Endothelial cell (in vitro differentiated cells): ENCODE measurements at regions not wholly inside any gene's neighbourhood (a gene's known extent, or its start where the extent isn't known, plus 50 kb on each side); places are given as distances from the start of the nearest gene placed in this dataset.

Experiments
- DNase-seq: peaks from one replicate; pipeline ENCODE4 v3.0.0; 2021; ENCODE audit warnings: low spot score
- H3K27ac Mint-ChIP-seq: one replicate; pipeline ENCODE4 v1.8.0; 2021; ENCODE audit warnings: mixed read lengths, inconsistent platforms; ENCODE audit not compliant: unreplicated experiment
- H3K27me3 Mint-ChIP-seq: one replicate; pipeline ENCODE4 v1.8.0; 2021; ENCODE audit warnings: mild to moderate bottlenecking, moderate library complexity, mixed read lengths, inconsistent platforms; ENCODE audit not compliant: unreplicated experiment
- H3K36me3 Mint-ChIP-seq: one replicate; pipeline ENCODE4 v1.8.0; 2021; ENCODE audit warnings: mild to moderate bottlenecking, low read depth, mixed read lengths, inconsistent platforms; ENCODE audit not compliant: unreplicated experiment
- H3K4me1 Mint-ChIP-seq: one replicate; pipeline ENCODE4 v1.8.0; 2021; ENCODE audit warnings: mild to moderate bottlenecking, mixed read lengths, inconsistent platforms; ENCODE audit not compliant: unreplicated experiment
- H3K4me3 Mint-ChIP-seq: one replicate; pipeline ENCODE4 v1.8.0; 2021; ENCODE audit warnings: mild to moderate bottlenecking, mixed read lengths, inconsistent platforms; ENCODE audit not compliant: unreplicated experiment
- H3K9me3 Mint-ChIP-seq: one replicate; pipeline ENCODE4 v1.8.0; 2021; ENCODE audit warnings: mixed read lengths, inconsistent platforms; ENCODE audit not compliant: unreplicated experiment
- TF ChIP-seq, protein P1 (sequence below): fragments of 200-600 bp; sonication (generic); IDR thresholded peaks from one replicate; pipeline ENCODE4 v1.5.0; 2021; ENCODE audit warnings: antibody characterized with exemption; ENCODE audit not compliant: unreplicated experiment

DNA sequence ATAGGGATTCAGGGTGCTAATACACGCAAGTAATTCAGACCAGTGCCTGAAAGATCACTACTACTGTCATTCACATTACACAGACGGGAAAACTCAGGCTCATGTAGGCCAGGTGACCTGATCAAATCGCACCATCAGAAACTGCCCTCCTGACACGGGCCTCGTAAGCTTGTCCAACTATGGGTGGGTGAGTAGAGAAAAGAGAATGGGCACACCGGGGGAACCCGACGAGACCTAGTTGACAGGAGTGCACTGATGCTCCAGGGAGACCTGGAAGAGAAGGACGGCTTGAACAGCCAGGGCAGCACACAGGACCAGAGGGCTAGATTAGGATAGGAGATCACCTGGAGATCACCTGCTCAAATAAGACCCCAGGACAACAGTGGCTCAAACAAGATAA lies 166.9 kb upstream of the DIO3 start:
- H3K4me3 Mint-ChIP-seq: no peak overlapping the region
- H3K36me3 Mint-ChIP-seq: no peaks in the 10 kb centered on the region
- no peak for DNase-seq
- TF ChIP-seq, protein P1, sequence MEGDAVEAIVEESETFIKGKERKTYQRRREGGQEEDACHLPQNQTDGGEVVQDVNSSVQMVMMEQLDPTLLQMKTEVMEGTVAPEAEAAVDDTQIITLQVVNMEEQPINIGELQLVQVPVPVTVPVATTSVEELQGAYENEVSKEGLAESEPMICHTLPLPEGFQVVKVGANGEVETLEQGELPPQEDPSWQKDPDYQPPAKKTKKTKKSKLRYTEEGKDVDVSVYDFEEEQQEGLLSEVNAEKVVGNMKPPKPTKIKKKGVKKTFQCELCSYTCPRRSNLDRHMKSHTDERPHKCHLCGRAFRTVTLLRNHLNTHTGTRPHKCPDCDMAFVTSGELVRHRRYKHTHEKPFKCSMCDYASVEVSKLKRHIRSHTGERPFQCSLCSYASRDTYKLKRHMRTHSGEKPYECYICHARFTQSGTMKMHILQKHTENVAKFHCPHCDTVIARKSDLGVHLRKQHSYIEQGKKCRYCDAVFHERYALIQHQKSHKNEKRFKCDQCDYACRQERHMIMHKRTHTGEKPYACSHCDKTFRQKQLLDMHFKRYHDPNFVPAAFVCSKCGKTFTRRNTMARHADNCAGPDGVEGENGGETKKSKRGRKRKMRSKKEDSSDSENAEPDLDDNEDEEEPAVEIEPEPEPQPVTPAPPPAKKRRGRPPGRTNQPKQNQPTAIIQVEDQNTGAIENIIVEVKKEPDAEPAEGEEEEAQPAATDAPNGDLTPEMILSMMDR: no peak
- H3K27me3 Mint-ChIP-seq: peaks cover 6% of the 10 kb centered on the region
- H3K27ac Mint-ChIP-seq: no peak overlapping the region
- no peaks in the 10 kb centered on the region for H3K9me3 Mint-ChIP-seq
- no peaks in the 10 kb centered on the region for H3K4me1 Mint-ChIP-seq

DNA sequence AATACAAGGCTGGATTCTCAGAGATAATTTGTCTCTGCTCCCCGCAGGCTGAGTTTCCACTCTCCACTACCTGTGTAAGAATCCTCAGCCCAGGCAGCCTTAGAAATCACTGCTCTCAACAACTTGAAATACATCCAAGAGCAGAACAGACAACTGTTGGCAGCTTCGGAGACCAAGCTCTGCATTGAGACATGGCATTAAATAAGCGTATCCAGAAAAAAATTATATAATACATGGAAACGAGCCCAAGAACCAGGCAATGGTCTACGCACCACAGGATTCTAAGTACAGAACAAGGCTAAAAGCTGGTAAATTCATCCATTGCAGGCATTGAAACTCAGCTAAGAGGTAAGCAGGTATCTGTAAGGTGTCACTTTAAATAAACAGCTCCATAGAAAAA lies 165.5 kb upstream of the DIO3 start:
- Mint-ChIP-seq H3K27me3 (peaks cover 6% of the 10 kb centered on the region), H3K4me3 (no peak overlapping the region), H3K36me3 (no peaks in the 10 kb centered on the region), H3K4me1 (no peaks in the 10 kb centered on the region), H3K27ac (no peak overlapping the region), H3K9me3 (no peaks in the 10 kb centered on the region)
- no peak for DNase-seq
- TF ChIP-seq, protein P1: no peak

DNA sequence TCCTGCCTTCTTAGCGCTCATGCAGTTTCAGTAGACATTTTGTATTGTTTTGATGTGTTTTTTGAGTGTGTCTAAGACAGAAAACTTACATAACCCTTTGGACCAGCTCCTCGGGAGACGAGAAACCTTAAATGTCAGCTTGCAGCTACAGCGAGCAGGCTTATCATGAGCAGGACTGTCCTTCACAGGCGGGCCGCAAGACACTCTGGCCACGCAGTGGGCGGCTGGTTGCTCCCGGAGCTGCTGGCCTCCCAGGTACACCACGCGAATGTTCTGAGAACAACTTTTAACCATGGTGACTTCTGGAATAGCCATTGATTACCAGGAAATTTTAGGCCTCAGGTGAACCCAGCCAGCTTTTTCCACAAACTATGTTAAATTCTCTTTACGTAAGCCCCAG lies 164.1 kb upstream of the DIO3 start:
- no peak overlapping the region for H3K4me3 Mint-ChIP-seq
- peaks cover 9% of the 10 kb centered on the region for H3K4me1 Mint-ChIP-seq
- no peak overlapping the region for H3K27ac Mint-ChIP-seq
- DNase-seq: no peak
- TF ChIP-seq, protein P1: no peak
- H3K36me3 Mint-ChIP-seq: no peaks in the 10 kb centered on the region
- H3K27me3 Mint-ChIP-seq: peaks cover 5% of the 10 kb centered on the region
- no peaks in the 10 kb centered on the region for H3K9me3 Mint-ChIP-seq

DNA sequence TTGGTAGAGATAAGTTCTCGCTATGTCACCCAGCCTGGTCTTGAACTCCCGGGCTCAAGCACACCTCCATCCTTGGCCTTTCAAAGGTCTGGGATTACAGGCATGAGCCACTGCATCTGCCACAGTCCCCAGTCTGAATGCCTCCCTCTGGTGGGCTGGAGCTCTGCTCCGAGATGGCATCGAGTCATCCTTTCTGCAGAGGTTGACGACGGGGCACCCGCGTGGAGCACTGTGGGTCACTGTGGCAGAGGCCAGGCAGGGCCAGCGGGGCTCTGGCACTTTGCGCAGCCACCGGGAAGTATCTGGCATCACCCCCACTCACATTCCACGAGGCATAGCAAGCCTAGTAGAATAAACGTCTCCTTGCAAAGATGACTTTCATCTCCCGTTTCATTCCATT lies 163.3 kb upstream of the DIO3 start:
- H3K9me3 Mint-ChIP-seq: no peaks in the 10 kb centered on the region
- peaks cover 9% of the 10 kb centered on the region for H3K4me1 Mint-ChIP-seq
- no peak overlapping the region for H3K27ac Mint-ChIP-seq
- peaks cover 5% of the 10 kb centered on the region for H3K27me3 Mint-ChIP-seq
- TF ChIP-seq, protein P1: no peak
- no peaks in the 10 kb centered on the region for H3K36me3 Mint-ChIP-seq
- no peak overlapping the region for H3K4me3 Mint-ChIP-seq
- no peak for DNase-seq

DNA sequence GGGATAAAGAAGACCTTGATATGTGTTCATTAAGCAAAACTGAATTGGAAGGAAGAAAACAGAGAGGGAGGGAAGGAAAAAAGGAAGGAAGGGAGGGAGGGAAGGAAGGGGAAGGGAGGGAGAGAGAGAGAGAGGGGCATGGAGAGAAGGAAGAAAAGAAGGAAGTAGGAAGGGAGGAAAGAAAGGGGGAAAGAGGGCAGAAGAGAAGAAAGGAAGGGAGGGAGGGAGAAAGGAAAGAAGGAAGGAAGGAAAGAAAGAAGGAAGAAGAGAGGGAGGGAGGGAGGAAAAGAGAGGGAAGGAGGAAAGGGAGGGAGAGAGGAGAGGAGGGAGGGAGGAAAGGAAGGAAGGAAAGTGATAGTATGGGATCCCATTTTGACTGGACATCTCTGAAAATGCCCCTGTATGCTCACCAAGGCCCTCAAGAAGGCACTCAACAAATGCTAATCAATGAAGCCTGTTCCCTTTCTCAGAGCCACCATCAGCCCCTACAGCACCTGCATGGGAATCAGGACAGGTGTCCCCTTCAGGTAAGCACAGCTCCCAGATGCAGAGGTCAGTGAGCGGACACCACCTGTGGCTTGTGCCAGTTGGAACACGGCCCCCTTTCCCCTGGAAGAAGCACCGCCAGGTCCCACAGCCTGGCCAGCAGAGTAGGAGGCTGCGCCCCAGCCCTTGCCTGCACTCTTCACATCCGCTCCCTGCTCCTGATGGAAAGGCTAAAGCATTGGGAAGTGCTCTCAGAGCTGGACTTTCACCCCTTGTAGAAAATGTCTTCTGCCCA lies 161.4 kb upstream of the DIO3 start:
- Mint-ChIP-seq H3K27ac (no peak overlapping the region), H3K4me1 (peaks cover 9% of the 10 kb centered on the region), H3K27me3 (peaks cover 5% of the 10 kb centered on the region), H3K36me3 (no peaks in the 10 kb centered on the region), H3K4me3 (no peak overlapping the region), H3K9me3 (no peaks in the 10 kb centered on the region)
- no peak for DNase-seq
- TF ChIP-seq, protein P1: no peak
